GM21576 (cell line): ENCODE measurements at regions not wholly inside any gene's neighbourhood (a gene's known extent, or its start where the extent isn't known, plus 50 kb on each side); places are given as distances from the start of the nearest gene placed in this dataset.
"Not testable (repeated sequence)": the region's sequence is repeated elsewhere in the genome, so short reads cannot be mapped to it uniquely, and the experiment has no call there.

ENCODE experiments used
- ATAC-seq: cut with Tn5 transposase; IDR thresholded peaks from one replicate; pipeline ENCODE4 v1.9.1; 2021; ENCODE audit warnings: mild to moderate bottlenecking, moderate library complexity; ENCODE audit not compliant: unreplicated experiment

DNA sequence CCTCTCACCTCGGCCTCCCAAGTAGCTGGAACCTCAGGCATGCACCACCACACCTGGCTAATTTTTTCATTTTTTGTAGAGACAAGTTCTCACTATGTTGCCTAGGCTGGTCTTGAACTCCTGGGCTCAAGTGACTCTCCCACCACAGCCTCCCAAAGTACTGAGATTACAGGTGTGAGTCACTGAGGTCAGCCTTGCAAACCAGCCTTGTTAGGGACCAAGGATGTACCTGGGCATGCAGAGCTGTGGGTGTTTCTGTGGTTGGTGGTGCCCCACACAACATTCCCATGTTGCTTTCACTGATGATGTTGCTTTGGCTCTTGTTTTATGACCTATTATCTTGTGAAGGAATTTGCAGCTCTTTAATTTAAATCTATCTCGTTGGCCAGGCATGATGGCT lies 54.8 kb downstream of the OTUD1 start:
- ATAC-seq, result no peak

DNA sequence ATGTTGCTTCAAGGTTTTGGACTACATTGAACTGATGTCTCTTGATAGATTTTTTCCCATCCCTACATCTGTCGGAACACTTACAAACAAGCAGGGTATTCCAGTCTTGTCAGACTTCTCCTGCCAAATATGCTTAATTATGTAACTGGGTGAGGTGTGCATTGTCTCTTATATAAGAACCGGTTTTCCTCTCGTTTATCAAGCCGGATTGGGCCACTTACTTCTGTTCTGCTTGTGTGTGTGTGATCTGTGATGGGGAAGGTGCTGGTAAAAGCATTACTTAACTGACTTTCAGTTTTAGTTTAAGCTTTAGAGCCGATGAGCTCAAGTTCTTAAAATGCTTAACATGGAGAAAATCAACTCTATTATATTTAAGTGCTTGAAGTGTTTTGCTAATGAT lies 57.9 kb downstream of the OTUD1 start:
- no peak for ATAC-seq

DNA sequence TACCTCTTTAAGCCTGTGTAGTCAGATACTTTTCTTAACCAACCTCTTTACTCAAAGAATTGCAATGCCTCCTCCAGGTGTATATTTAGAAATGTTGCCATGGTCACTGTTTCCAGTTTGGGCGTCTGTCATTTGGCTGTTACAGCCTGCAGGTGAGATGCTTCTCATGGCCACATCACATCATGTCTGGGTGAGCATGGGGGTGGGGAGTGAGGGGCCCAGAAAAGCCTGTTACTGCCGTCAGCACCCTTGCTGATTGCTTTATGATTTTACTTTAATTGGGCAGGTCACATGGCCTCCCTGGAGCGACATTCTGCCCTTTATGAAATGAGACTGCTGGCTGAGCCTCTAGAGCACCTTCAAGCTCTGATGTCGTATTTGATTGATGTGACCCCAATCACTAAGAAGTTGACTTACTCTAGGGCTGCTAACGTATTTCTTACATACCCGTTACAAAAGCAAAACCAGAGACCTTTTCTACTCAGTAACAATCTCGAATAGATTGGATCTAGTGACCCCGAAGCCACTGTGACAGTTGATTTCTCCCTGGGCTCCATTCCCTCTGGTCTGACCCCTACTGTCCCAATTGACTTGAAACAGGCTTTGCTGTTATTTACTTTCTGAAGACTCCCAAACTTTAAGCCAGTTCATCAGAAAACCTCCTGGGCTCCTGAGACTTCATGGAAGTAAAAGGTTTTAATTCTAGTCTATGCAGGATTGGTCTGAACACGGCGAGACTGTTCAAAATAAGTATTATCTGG lies 60.7 kb downstream of the OTUD1 start:
- no peak for ATAC-seq

DNA sequence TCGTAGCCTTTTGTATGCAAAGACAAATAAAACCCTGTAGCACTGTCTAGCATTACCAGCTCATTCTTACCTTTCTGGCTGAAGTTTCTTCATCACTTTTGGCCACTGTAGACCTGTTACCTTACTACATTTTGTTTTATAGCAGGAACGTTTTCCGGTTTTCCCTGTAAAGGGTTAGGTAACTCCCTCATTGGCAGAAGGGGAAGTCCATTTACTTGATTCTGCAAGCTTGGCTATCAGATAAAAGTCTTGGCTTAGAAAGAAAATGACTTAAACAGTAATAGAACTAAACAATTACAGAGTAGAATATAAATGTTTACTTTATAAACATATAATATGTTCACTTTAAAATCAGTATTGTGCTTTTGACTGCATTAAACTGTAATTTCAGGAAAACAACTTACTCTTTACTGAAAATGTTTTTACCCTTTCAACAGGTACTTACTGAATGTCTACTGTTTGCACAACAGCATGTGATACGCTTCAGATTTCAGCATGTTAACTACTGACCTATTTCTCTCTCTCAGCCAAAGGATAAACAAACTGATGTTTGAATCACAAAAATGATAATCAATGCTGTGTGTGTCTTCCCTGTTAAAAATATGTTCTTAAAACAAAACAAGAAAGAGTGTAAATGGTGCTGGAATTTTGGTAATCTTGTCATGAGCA lies 67.1 kb downstream of the OTUD1 start:
- no peak for ATAC-seq

DNA sequence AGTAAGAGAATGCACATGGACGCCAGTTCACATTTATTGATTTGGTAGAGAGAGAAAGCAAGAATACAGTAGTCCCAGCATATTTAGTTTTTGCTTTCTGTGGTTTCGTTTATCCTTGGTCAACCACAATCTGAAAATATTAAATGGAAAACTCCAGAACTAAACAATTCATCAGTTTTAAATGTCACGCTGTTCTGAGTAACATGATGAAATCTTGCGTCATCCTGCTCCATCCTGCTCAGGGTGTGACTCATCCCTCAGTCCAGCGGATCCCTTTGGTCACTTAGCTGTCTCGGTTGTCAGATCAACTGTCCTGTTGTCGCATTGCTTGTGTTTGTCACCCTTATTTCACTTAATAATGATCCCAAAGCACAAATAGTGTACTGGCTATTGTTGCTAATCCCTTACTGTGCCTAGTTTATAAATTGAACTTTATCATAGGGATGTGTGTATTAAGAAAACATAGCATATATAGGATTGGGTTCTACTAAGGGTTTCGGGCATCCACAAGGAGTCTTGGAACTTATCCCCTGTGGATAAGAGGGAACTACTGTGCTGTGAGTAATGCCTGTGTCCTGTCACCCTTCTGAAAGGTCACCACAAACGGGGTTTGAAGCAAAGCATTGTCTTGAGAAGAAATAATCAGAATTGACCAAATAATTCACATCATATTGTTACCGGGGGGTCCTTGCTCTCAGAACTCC lies 73.6 kb downstream of the OTUD1 start:
- ATAC-seq, result no peak

DNA sequence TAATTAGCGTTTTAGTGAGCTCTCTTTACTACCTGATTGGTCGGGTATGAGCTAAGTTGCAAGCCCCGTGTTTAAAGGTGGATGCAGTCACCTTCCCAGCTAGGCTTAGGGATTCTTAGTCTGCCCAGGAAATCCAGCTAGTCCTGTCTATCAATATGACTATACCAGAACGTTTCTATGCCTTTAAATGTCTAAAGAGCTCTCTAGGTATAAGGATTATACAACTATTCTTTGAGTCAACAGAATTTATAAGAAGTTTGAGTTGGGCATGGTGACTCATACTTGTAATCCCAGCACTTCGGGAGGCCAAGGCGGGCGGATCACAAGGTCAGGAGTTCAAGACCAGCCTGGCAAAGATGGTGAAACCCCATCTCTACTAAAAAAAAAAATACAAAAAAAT lies 74.7 kb downstream of the OTUD1 start:
- ATAC-seq, result not testable (repeated sequence)

DNA sequence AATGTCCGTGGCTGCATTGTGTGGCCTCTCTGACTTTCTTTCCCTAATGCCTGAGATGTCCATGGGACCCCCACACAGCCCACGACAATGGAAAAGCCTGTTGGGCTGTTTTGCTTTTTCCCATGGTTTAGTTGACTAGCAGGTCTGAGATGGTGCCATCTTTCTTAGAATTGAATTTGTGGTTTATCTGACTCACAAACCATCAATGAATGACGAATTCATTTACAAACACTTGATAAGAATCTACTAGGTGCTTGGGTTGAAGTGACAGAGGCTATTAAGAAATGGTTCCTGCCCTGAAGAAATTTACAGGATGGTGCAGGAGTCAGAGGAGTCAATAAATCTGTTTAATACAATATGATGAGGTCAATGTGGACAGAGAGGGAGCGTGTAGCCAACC lies 75.4 kb downstream of the OTUD1 start:
- no peak for ATAC-seq

DNA sequence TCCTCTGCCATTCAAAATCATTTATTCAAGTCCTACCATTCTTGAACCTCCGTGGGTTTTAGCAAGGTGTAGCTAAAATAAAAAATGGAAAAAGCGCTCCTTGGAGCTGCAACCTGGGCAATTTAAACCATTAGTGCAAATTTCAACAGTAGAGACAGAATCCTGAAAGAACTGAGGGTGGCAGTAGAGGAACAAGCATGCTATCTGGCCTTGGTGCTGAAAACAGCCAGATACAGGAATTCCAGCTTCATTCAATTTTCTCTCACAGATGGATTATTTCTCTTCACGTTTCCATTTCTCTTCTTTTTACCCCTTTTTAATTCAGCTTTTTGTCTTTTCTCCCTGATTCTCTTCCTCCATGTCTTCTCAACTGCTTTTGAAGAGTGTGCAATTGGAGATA lies 77.7 kb downstream of the OTUD1 start:
- ATAC-seq, result no peak

DNA sequence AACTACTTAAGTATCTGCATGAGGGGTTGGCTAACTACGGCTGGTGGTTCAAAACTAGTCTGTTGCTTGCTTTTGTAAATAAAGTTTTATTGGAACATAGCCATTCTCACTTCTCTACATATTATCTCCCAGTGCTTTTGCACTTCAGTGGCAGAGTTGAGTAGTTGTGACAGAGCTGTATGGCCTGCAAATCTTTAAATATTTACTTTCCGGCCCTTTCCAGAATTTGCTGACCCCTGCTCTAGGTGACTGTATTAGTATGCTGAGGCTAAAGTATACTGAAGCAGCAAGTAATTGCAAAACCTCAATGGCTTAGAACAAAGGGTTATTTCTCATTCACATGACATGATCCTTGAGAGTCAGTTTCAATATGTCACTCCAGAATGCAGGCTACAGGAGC lies 78.3 kb downstream of the OTUD1 start:
- ATAC-seq, result no peak

DNA sequence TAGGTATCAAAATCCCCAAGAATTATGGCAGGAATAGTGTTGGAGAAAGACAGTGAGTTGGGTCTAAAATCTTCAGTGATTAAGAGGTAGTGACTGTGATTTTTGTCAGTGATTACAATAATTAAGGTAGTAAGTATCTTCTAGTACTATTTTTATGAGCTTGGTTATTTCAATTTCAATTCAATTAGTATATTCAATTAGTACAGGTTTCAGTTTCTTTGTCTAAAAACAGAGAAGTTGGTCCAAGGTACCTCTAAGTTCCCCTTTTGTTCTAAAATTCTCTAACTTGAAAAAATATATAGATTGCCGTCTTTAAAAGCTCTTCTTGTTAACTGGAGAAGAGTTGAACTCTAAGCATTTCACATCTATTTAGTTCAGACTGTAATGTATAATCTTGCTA lies 82.9 kb downstream of the OTUD1 start:
- ATAC-seq, result no peak

DNA sequence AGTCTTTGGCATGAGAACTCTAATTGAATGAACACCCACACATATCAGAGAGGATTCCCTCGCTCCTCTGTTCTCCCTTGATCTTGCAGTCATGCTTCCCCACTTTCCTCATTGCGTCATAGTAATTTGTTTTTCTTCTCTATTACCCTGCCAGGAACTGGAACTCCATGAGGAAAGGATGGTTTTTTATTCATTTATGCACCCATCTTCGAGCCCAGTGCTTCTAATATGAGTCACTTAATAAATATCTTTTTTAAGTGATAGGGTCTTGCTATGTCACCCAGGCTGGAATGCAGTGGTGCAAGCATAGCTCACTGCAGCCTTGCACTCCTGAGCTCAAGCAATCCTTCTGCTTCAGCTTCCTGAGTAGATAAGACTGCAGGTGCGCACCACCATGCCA lies 83.5 kb downstream of the OTUD1 start:
- ATAC-seq, result no peak

DNA sequence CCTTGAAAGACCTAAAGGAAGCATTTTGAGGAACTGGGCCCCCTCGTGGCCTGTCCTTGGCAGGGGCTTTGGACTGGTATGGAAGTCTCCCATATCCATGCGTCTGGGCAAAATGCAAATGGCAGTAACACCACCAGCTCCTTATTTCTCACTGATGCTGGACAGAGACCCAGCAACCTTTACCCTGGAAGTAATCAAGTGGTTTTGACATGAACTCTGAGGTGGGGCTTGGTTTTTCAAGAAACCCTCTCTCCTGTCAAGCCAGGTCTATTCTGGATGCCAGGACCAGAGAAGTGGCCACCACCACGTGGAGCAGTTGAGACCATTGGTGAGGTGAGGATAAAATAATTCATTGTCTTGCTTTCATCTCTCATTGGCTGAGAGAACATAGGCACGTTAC lies 84.4 kb downstream of the OTUD1 start:
- ATAC-seq, result no peak

DNA sequence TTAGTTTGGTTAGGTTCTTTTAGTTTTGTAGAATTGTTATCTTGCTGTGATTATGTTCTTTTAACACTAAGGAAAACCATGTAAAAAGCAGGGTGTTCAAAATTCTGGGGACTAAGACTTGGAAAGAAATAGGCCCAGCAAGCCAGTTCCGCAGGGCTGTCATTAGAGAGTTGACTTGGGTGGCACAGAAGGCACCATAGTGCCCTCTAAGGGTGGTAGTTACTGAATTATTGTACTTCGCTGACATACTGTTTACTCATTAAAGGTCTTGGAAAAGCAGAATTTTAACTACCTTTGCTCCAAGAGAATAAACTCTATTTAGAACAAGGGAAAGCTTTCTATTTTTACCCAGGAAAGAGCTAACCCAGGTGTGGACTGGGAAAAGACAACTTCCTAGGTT lies 86.5 kb downstream of the OTUD1 start:
- no peak for ATAC-seq

DNA sequence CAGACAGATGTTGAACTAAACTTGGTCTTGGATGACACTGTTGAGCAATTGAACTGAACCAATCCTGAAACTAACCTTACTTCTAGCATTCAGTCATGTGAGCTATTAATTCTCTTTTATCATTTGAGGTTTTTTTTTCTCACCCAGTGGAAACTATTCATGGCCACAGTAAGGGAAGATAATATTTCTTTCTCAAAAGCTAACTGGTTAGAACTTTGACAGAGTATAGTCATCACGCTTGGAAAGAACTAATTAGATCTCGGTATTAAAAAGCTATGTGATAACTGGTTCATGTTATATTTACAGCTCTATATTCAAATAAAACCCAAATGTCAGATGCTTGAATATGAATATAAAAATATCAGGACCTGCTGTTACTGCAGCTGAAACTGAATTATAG lies 89.5 kb downstream of the OTUD1 start:
- no peak for ATAC-seq

DNA sequence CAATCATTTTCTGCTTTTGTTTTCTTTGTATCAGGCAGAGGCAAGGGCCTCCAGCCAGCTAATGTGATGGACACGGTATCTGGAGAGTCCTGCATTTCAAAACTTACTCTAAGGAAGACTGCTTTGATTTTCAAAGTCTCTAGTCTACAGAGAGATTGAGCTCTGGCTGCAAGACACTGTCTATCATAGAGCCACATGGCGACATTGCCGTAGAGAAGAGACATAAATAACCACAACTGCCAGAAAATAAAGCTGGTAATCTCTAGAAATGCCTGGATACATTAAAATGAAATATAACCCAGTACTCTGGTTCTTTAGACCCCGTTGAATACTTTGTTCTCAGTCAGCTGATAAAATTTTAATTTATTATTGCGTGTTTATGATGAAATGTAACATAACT lies 90.8 kb downstream of the OTUD1 start:
- ATAC-seq, result no peak

DNA sequence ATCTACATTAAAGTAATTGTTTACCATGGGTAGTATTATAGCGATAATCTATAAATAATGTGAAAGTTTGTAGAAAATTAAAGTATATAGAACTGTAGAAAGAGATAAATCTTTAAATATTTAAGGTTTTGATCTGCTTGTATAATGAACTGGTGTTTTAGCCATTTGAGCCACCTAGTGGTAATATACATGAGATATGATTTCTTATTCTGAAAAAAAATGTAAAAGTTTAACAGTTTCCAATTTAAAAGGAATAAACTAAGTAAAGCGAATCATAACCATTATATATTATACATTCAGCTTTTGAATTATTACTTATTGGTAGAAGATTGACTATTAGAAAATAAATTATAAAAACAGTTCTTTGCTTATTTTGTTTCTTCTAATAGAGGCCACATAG lies 91.2 kb downstream of the OTUD1 start:
- ATAC-seq, result no peak

DNA sequence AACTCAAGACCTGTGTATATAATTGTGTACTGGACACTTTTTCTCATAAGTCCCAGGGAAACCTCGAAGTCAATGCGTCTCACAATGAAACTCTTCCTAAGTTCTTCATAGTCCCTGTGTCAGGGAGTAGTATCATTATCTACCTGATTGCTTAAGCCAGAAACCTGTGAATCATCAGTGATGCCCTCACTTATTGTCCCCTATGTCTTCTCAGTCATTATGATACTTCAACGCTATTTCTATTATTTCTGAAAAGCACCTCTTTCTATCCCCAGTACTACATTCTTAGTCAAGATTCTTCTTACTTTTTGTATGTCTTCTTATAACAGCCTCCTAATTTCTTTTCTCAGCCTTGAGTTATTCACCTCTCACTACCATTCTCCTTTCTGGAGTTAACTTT lies 94.3 kb downstream of the OTUD1 start:
- ATAC-seq, result no peak

DNA sequence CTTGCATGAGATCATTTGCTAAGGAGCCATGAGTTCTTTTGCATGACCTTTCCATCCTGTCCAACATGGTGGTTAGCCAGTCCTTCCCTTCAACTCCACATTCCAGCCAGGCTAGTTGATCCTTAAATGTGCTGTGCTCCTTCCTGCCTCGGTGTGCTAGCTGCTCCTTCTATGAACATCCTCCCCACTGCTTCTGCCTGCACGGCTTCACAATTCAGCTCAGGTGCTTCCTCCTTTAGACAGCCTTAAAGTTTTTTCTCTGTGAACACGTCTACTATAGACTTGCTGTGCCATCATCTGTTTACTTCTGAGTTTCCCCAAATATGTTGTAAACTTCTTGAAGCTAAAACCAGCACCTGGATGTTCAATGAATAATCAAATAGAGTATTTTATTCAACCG lies 95.5 kb downstream of the OTUD1 start:
- ATAC-seq, result no peak

DNA sequence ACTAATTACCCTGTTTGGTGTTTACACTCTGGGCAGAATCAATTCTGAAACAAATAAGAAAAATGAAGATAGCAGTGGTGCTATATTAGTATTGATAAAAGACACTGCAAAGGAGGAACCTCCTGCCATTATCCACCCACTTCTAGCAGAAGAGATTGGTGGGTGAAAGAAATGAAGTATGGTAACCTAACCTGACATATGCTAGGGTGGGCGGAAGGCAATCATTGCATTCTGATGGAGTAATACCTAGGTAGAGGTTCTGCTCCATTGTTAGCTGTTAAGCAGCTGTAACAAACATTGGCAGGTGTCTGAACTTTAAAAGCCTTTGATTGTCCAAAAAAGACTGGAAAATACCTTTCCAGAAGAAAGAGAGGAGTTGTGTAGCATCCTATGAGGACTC lies 95.9 kb downstream of the OTUD1 start:
- ATAC-seq, result no peak

DNA sequence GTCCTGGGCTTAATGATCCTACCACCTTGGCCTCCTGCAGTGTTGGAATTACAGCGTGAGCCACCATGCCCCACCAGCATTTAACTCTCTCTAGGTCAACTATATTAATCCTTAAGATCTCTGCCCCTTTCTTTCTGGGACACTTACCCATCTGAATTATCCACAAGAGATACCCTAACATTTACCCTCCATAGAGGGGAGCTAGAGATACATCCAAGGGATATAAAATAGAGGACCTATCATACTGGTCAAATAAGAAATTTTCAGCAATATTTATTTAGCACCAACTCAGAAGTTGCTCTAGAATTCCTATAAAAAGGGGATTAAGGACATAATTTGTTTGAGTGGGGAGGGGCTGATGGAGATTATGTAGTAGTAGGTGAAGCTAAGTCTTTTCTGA lies 96.5 kb downstream of the OTUD1 start:
- no peak for ATAC-seq

DNA sequence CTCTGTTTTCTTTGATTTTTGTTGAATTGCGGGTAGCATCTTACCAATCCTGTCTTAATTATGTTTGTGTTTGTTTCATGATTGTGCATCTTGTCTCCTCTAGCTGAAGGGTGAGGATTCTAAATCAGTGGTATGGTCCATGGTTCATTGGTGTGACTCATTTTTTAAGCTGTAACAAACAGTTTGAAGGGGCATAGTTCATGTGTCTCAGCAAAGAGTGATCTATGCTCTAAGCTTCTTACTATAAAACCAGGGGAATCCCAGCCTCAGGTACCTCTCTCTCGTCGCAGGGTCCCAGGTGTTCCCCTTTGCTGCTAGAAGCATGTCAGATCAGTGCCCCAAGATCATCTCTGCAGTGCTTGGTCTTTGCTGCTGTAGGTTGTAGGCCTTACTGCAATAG lies 100.1 kb downstream of the OTUD1 start:
- no peak for ATAC-seq

DNA sequence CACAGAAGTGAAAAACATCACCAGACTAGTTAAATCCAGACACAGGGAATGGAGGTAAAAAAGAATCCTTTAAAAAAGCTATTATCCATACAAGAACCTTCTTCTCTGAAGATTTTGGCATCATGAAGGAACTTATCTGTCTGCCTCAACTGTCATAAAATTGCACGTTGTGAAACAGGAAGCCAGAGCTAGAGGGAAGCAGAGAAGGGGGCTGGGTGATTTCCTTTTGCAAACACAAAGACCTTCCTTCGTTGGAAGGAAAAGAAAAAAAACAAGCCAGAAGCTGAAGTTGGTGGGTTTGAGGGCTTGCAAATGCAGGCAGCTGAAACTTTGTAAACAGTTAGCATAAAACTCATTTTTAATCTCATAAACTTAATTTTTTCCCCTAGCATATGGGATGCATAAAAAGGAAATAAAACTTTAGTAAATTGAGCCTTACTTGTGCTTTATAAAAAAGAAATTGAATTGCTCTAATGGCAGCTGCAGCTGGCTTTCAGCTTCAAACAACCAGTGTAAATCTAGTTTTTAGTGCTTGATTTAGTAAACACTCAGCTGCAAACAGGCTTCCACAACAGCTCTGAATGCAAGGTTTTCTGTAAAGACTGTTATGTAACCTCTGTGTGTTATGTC lies 101.6 kb downstream of the OTUD1 start:
- no peak for ATAC-seq
